PFSK-1 (cell line): ENCODE measurements at regions not wholly inside any gene's neighbourhood (a gene's known extent, or its start where the extent isn't known, plus 50 kb on each side); places are given as distances from the start of the nearest gene placed in this dataset.

Experiments used
- POLR2AphosphoS5 ChIP-seq: IDR thresholded peaks from 2 replicates; pipeline ENCODE4 v1.6.1; 2012; ENCODE audit warnings: low read depth, mild to moderate bottlenecking, control low read depth, low read length, moderate library complexity
- TAF1 ChIP-seq: IDR thresholded peaks from 2 replicates; pipeline ENCODE4 v1.6.1; 2012; ENCODE audit warnings: low read length, control low read depth, borderline replicate concordance; ENCODE audit not compliant: insufficient read depth
- TF ChIP-seq, protein P1 (sequence below), 2 experiments: IDR thresholded peaks; 2 replicates each; pipeline versions ENCODE4 v1.6.1 to v1.8.0; 2011 to 2012; ENCODE audit warnings: low read depth in 2 of 2, low read length in 2 of 2, control low read depth in 1 of 2, inconsistent platforms in 1 of 2, mild to moderate bottlenecking in 1 of 2, moderate library complexity in 1 of 2; ENCODE audit not compliant: insufficient read depth in 1 of 2

DNA sequence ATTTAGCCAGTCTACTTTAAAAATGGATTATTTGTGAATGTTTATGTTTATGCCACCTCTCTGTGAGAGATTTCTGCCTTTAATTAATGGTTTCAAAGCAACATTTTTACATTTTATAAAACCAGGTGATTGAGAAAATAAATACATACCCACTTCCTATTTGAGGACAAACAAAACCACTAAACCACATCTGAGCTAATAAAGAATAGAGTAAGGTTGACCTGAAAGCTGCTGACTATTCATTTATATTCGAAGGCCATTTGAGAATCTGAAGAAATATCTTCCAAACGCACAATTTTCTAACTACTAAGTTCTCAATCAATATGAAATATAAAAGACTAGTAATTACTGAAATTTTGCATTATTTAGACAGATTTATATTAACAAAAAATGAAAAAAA is 705.1 kb downstream of the XPNPEP1 start:
- TF ChIP-seq POLR2AphosphoS5 (no peak), TAF1 (no peak)
- TF ChIP-seq, protein P1, sequence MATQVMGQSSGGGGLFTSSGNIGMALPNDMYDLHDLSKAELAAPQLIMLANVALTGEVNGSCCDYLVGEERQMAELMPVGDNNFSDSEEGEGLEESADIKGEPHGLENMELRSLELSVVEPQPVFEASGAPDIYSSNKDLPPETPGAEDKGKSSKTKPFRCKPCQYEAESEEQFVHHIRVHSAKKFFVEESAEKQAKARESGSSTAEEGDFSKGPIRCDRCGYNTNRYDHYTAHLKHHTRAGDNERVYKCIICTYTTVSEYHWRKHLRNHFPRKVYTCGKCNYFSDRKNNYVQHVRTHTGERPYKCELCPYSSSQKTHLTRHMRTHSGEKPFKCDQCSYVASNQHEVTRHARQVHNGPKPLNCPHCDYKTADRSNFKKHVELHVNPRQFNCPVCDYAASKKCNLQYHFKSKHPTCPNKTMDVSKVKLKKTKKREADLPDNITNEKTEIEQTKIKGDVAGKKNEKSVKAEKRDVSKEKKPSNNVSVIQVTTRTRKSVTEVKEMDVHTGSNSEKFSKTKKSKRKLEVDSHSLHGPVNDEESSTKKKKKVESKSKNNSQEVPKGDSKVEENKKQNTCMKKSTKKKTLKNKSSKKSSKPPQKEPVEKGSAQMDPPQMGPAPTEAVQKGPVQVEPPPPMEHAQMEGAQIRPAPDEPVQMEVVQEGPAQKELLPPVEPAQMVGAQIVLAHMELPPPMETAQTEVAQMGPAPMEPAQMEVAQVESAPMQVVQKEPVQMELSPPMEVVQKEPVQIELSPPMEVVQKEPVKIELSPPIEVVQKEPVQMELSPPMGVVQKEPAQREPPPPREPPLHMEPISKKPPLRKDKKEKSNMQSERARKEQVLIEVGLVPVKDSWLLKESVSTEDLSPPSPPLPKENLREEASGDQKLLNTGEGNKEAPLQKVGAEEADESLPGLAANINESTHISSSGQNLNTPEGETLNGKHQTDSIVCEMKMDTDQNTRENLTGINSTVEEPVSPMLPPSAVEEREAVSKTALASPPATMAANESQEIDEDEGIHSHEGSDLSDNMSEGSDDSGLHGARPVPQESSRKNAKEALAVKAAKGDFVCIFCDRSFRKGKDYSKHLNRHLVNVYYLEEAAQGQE (IDR thresholded peaks at IDR 0.05; ENCODE audit: insufficient read depth in 1 of 2, low read depth in 2 of 2, low read length in 2 of 2), result no peak
